Fibroblast of lung (primary cell): ENCODE measurements at regions not wholly inside any gene's neighbourhood (a gene's known extent, or its start where the extent isn't known, plus 50 kb on each side); places are given as distances from the start of the nearest gene placed in this dataset.

Source experiments
- CTCF ChIP-seq, 2 donors: IDR thresholded peaks in 1 of 2; conservative IDR thresholded peaks in 1 of 2; 1 replicate in 1 of 2; 2 replicates in 1 of 2; pipeline ENCODE4 v1.5.1; 2011 to 2012; ENCODE audit warnings: low read length in 2 of 2, control low read depth in 1 of 2, inconsistent platforms in 1 of 2, low read depth in 1 of 2, mild to moderate bottlenecking in 1 of 2
- EZH2 ChIP-seq: IDR thresholded peaks from 2 replicates; pipeline ENCODE4 v1.5.1; 2012; ENCODE audit warnings: low read length, control low read depth, mild to moderate bottlenecking; ENCODE audit errors: missing control alignments

GRCh38 chr6:148222376-148222775 is 120.3 kb upstream of the SASH1 start:
- TF ChIP-seq CTCF (conservative IDR thresholded peaks at IDR 0.05 in 1 of 2, IDR thresholded peaks at IDR 0.05 in 1 of 2; ENCODE audit: low read depth in 1 of 2, low read length in 2 of 2) (no peak), EZH2 (no peak)
